Neural progenitor cell (in vitro differentiated cells): ENCODE measurements at regions not wholly inside any gene's neighbourhood (a gene's known extent, or its start where the extent isn't known, plus 50 kb on each side); places are given as distances from the start of the nearest gene placed in this dataset.
"Not testable (repeated sequence)": the region's sequence is repeated elsewhere in the genome, so short reads cannot be mapped to it uniquely, and the experiment has no call there.

Experiments used
- DNase-seq: peaks from one replicate; pipeline ENCODE4 v3.0.0-alpha.2; 2016; ENCODE audit warnings: low spot score
- H2AFZ ChIP-seq: fragments of 200-600 bp; sonication (generic); replicated peaks from 2 replicates; pipeline ENCODE4 v1.6.1; 2016; ENCODE audit warnings: antibody characterized with exemption
- H3F3A ChIP-seq: fragments of 200-600 bp; sonication (generic); 2 replicates; pipeline ENCODE4 v1.6.1; 2016; ENCODE audit warnings: antibody characterized with exemption, low read depth
- H3K27ac ChIP-seq: fragments of 200-600 bp; sonication (generic); 2 replicates; pipeline ENCODE4 v1.5.1; 2016; ENCODE audit warnings: mild to moderate bottlenecking
- H3K27me3 ChIP-seq: fragments of 200-600 bp; sonication (generic); 2 replicates; pipeline ENCODE4 v1.6.1; 2016; ENCODE audit warnings: mild to moderate bottlenecking, moderate library complexity
- H3K36me3 ChIP-seq: fragments of 200-600 bp; sonication (generic); 2 replicates; pipeline ENCODE4 v1.5.1; 2016
- H3K4me1 ChIP-seq: fragments of 200-600 bp; sonication (generic); 2 replicates; pipeline ENCODE4 v1.6.1; 2016; ENCODE audit warnings: mixed run types
- H3K4me2 ChIP-seq: fragments of 200-600 bp; sonication (generic); 2 replicates; pipeline ENCODE4 v1.6.1; 2016
- H3K4me3 ChIP-seq: fragments of 200-600 bp; sonication (generic); 2 replicates; pipeline ENCODE4 v1.5.1; 2016
- H3K79me2 ChIP-seq: fragments of 200-600 bp; sonication (generic); 2 replicates; pipeline ENCODE4 v1.6.1; 2016; ENCODE audit warnings: low read depth
- H3K9ac ChIP-seq: fragments of 200-600 bp; sonication (generic); 2 replicates; pipeline ENCODE4 v1.6.1; 2016
- H3K9me3 ChIP-seq: fragments of 200-600 bp; sonication (generic); 2 replicates; pipeline ENCODE4 v1.5.1; 2016; ENCODE audit warnings: low read depth
- H4K20me1 ChIP-seq: fragments of 200-600 bp; sonication (generic); 2 replicates; pipeline ENCODE4 v1.6.1; 2016; ENCODE audit warnings: low read depth
- H3K27ac Mint-ChIP-seq: 3 replicates; pipeline ENCODE4 v1.8.0; 2021; ENCODE audit warnings: mixed read lengths
- H3K27me3 Mint-ChIP-seq: 2 replicates; pipeline ENCODE4 v1.8.0; 2022; ENCODE audit warnings: low read depth, mild to moderate bottlenecking, inconsistent platforms, moderate library complexity, mixed read lengths; ENCODE audit not compliant: insufficient read depth
- H3K36me3 Mint-ChIP-seq: 3 replicates; pipeline ENCODE4 v1.8.0; 2021; ENCODE audit warnings: mixed read lengths
- H3K4me1 Mint-ChIP-seq: 3 replicates; pipeline ENCODE4 v1.8.0; 2021; ENCODE audit warnings: mixed read lengths
- H3K4me3 Mint-ChIP-seq: 3 replicates; pipeline ENCODE4 v1.8.0; 2021; ENCODE audit warnings: mild to moderate bottlenecking, moderate library complexity, mixed read lengths
- H3K9me3 Mint-ChIP-seq: 3 replicates; pipeline ENCODE4 v1.8.0; 2020; ENCODE audit warnings: mixed read lengths
- CTCF ChIP-seq: fragments of 200-600 bp; sonication (generic); IDR thresholded peaks from 2 replicates; pipeline ENCODE4 v1.5.1; 2017; ENCODE audit warnings: antibody characterized with exemption, mild to moderate bottlenecking
- EZH2 ChIP-seq: fragments of 200-600 bp; sonication (generic); IDR thresholded peaks from 2 replicates; pipeline ENCODE4 v1.6.1; 2017; ENCODE audit warnings: antibody characterized with exemption, mild to moderate bottlenecking, moderate library complexity
- EZH2phosphoT487 ChIP-seq: fragments of 200-600 bp; sonication (generic); IDR thresholded peaks from 2 replicates; pipeline ENCODE4 v1.6.1; 2017; ENCODE audit warnings: antibody characterized with exemption

GRCh38 chr4:183008492-183008891 is 90.6 kb upstream of the WWC2 start:
- no peaks in the 10 kb centered on the region for H3K36me3 Mint-ChIP-seq
- H3K4me1 Mint-ChIP-seq: peaks cover 4% of the 10 kb centered on the region
- no peak for TF ChIP-seq EZH2phosphoT487
- H3K27me3 Mint-ChIP-seq: peaks cover 8% of the 10 kb centered on the region
- Histone ChIP-seq H3K4me3 (no peak overlapping the region), H3K79me2 (no peaks in the 10 kb centered on the region), H3K27ac (no peak overlapping the region), H3K36me3 (no peaks in the 10 kb centered on the region), H3K4me1 (peaks cover 5% of the 10 kb centered on the region), H2AFZ (no peak overlapping the region), H3K4me2 (no peak overlapping the region), H3F3A (no peaks in the 10 kb centered on the region), H3K9me3 (no peaks in the 10 kb centered on the region), H3K9ac (no peak overlapping the region), H4K20me1 (no peaks in the 10 kb centered on the region), H3K27me3 (peaks cover 13% of the 10 kb centered on the region)
- H3K4me3 Mint-ChIP-seq: no peak overlapping the region
- no peaks in the 10 kb centered on the region for H3K9me3 Mint-ChIP-seq
- peak; percentile 18 for DNase-seq
- H3K27ac Mint-ChIP-seq: no peak overlapping the region

- not testable (repeated sequence) for H2AFZ ChIP-seq, H3K9me3 Mint-ChIP-seq, H3K4me1 Mint-ChIP-seq, H3K36me3 Mint-ChIP-seq, H4K20me1 ChIP-seq, H3K4me2 ChIP-seq, H3K27ac Mint-ChIP-seq, DNase-seq, H3K4me3 Mint-ChIP-seq, H3K27me3 Mint-ChIP-seq, H3K27me3 ChIP-seq, H3K4me3 ChIP-seq, H3K36me3 ChIP-seq, H3K4me1 ChIP-seq, H3K9me3 ChIP-seq, H3K79me2 ChIP-seq, H3K9ac ChIP-seq, H3K27ac ChIP-seq, H3F3A ChIP-seq
These were observed 87.2 kb upstream of the DCTD start for GRCh38 chr4:183004370-183004769.

- H3K27ac Mint-ChIP-seq: no peak overlapping the region
- Histone ChIP-seq H3K4me3 (no peak overlapping the region), H3K79me2 (no peaks in the 10 kb centered on the region), H3K27ac (no peak overlapping the region), H3K36me3 (no peaks in the 10 kb centered on the region), H3K27me3 (no peaks in the 10 kb centered on the region), H2AFZ (no peak overlapping the region), H3F3A (no peaks in the 10 kb centered on the region), H3K4me2 (no peak overlapping the region), H3K4me1 (no peaks in the 10 kb centered on the region), H3K9me3 (no peaks in the 10 kb centered on the region), H3K9ac (no peak overlapping the region), H4K20me1 (no peaks in the 10 kb centered on the region)
- no peak for DNase-seq
- H3K9me3 Mint-ChIP-seq: peaks cover 22% of the 10 kb centered on the region
- no peaks in the 10 kb centered on the region for H3K36me3 Mint-ChIP-seq
- no peak overlapping the region for H3K4me3 Mint-ChIP-seq
- H3K27me3 Mint-ChIP-seq: no peaks in the 10 kb centered on the region
- TF ChIP-seq CTCF (no peak), EZH2 (no peak), EZH2phosphoT487 (no peak)
- no peaks in the 10 kb centered on the region for H3K4me1 Mint-ChIP-seq
These were observed 77.0 kb upstream of the DCTD start for GRCh38 chr4:182994171-182994570.

GRCh38 chr4:182978152-182978827 is 61.1 kb upstream of the DCTD start:
- Mint-ChIP-seq H3K4me1 (peaks cover 2% of the 10 kb centered on the region), H3K9me3 (peaks cover 17% of the 10 kb centered on the region), H3K4me3 (no peak overlapping the region), H3K27me3 (peaks cover 7% of the 10 kb centered on the region), H3K36me3 (no peaks in the 10 kb centered on the region), H3K27ac (no peak overlapping the region)
- no peak for DNase-seq
- H3K9ac ChIP-seq: no peak overlapping the region
- no peaks in the 10 kb centered on the region for H3F3A ChIP-seq
- H3K9me3 ChIP-seq: no peaks in the 10 kb centered on the region
- H3K27ac ChIP-seq: no peak overlapping the region
- TF ChIP-seq CTCF (no peak), EZH2 (no peak), EZH2phosphoT487 (no peak)
- H3K27me3 ChIP-seq: no peaks in the 10 kb centered on the region
- H3K4me3 ChIP-seq: no peak overlapping the region
- H4K20me1 ChIP-seq: no peaks in the 10 kb centered on the region
- H3K79me2 ChIP-seq: no peaks in the 10 kb centered on the region
- H3K4me2 ChIP-seq: no peak overlapping the region
- H2AFZ ChIP-seq: no peak overlapping the region
- H3K36me3 ChIP-seq: no peaks in the 10 kb centered on the region
- no peaks in the 10 kb centered on the region for H3K4me1 ChIP-seq
